GM18870 (cell line): ENCODE measurements at regions not wholly inside any gene's neighbourhood (a gene's known extent, or its start where the extent isn't known, plus 50 kb on each side); places are given as distances from the start of the nearest gene placed in this dataset.
"Not testable (repeated sequence)": the region's sequence is repeated elsewhere in the genome, so short reads cannot be mapped to it uniquely, and the experiment has no call there.

Experiments used
- ATAC-seq: cut with Tn5 transposase; IDR thresholded peaks from one replicate; pipeline ENCODE4 v1.9.1; 2021; ENCODE audit warnings: moderate library complexity; ENCODE audit not compliant: unreplicated experiment

GRCh38 chr2:878245-878930 lies 72.3 kb upstream of the SNTG2 start:
- no peak for ATAC-seq

- no peak for ATAC-seq
These were observed 72.9 kb upstream of the SNTG2 start for GRCh38 chr2:877747-878146.

GRCh38 chr2:875687-876615 lies 74.7 kb upstream of the SNTG2 start:
- ATAC-seq = no peak

GRCh38 chr2:873651-874580 lies 76.7 kb upstream of the SNTG2 start:
- ATAC-seq = no peak

- no peak for ATAC-seq
These were observed 77.6 kb upstream of the SNTG2 start for GRCh38 chr2:873027-873426.

- ATAC-seq = no peak
These were observed 78.5 kb upstream of the SNTG2 start for GRCh38 chr2:871926-872680.

- no peak for ATAC-seq
These were observed 79.4 kb upstream of the SNTG2 start for GRCh38 chr2:871175-871727.

- ATAC-seq = no peak
These were observed 80.2 kb upstream of the SNTG2 start for GRCh38 chr2:870426-870825.

GRCh38 chr2:869894-870293 lies 80.8 kb upstream of the SNTG2 start:
- ATAC-seq = no peak

- no peak for ATAC-seq
These were observed 81.2 kb upstream of the SNTG2 start for GRCh38 chr2:869357-869871.

- not testable (repeated sequence) for ATAC-seq
These were observed 81.8 kb upstream of the SNTG2 start for GRCh38 chr2:868857-869256.

GRCh38 chr2:867296-867695 lies 83.4 kb upstream of the SNTG2 start:
- ATAC-seq = no peak

GRCh38 chr2:866887-867286 lies 83.8 kb upstream of the SNTG2 start:
- ATAC-seq = no peak

GRCh38 chr2:866009-866680 lies 84.5 kb upstream of the SNTG2 start:
- no peak for ATAC-seq

- ATAC-seq = no peak
These were observed 86.0 kb upstream of the SNTG2 start for GRCh38 chr2:864501-865106.

- no peak for ATAC-seq
These were observed 86.8 kb upstream of the SNTG2 start for GRCh38 chr2:863732-864450.

- ATAC-seq = no peak
These were observed 87.8 kb upstream of the SNTG2 start for GRCh38 chr2:862731-863466.

GRCh38 chr2:862355-862687 lies 88.3 kb upstream of the SNTG2 start:
- no peak for ATAC-seq
